GM19351 (cell line): ENCODE measurements at regions not wholly inside any gene's neighbourhood (a gene's known extent, or its start where the extent isn't known, plus 50 kb on each side); places are given as distances from the start of the nearest gene placed in this dataset.

Source experiments
- ATAC-seq: cut with Tn5 transposase; IDR thresholded peaks from one replicate; pipeline ENCODE4 v1.9.1; 2021; ENCODE audit warnings: mild to moderate bottlenecking, moderate library complexity; ENCODE audit not compliant: unreplicated experiment

- ATAC-seq: no peak
These were observed 161.0 kb downstream of the SPATA31D1 start for GRCh38 chr9:82149501-82149946.

GRCh38 chr9:82152181-82152580, 163.6 kb downstream of the SPATA31D1 start:
- ATAC-seq: no peak

GRCh38 chr9:82153032-82153431, 164.5 kb downstream of the SPATA31D1 start:
- ATAC-seq: peak; percentile 59

GRCh38 chr9:82154573-82154972, 166.0 kb downstream of the SPATA31D1 start:
- ATAC-seq: peak; percentile 52

- no peak for ATAC-seq
These were observed 173.3 kb downstream of the SPATA31D1 start for GRCh38 chr9:82161876-82162275.

GRCh38 chr9:82164159-82164558, 175.6 kb downstream of the SPATA31D1 start:
- no peak for ATAC-seq

- no peak for ATAC-seq
These were observed 178.7 kb downstream of the SPATA31D1 start for GRCh38 chr9:82167296-82167695.

- no peak for ATAC-seq
These were observed 180.0 kb downstream of the SPATA31D1 start for GRCh38 chr9:82168585-82168984.

GRCh38 chr9:82170866-82171265, 182.3 kb downstream of the SPATA31D1 start:
- no peak for ATAC-seq

- no peak for ATAC-seq
These were observed 182.7 kb downstream of the SPATA31D1 start for GRCh38 chr9:82171271-82171670.

- no peak for ATAC-seq
These were observed 192.1 kb downstream of the SPATA31D1 start for GRCh38 chr9:82180711-82181110.

GRCh38 chr9:82183181-82183860, 194.7 kb downstream of the SPATA31D1 start:
- ATAC-seq: no peak

- peak; percentile 92 for ATAC-seq
These were observed 196.0 kb downstream of the SPATA31D1 start for GRCh38 chr9:82184524-82184923.

- ATAC-seq: no peak
These were observed 200.2 kb downstream of the SPATA31D1 start for GRCh38 chr9:82188817-82189216.

- ATAC-seq: no peak
These were observed 202.7 kb downstream of the SPATA31D1 start for GRCh38 chr9:82191082-82191770.

- no peak for ATAC-seq
These were observed 203.6 kb downstream of the SPATA31D1 start for GRCh38 chr9:82192211-82192610.

- ATAC-seq: no peak
These were observed 208.3 kb downstream of the SPATA31D1 start for GRCh38 chr9:82196622-82197441.

GRCh38 chr9:82201196-82201595, 212.6 kb downstream of the SPATA31D1 start:
- ATAC-seq: no peak

GRCh38 chr9:82202808-82203207, 214.2 kb downstream of the SPATA31D1 start:
- no peak for ATAC-seq

GRCh38 chr9:82206490-82206889, 217.9 kb downstream of the SPATA31D1 start:
- ATAC-seq: no peak

- no peak for ATAC-seq
These were observed 218.4 kb downstream of the SPATA31D1 start for GRCh38 chr9:82206946-82207345.
